Activated naive CD8-positive, alpha-beta T cell treated with anti-CD3 and anti-CD28 coated beads, Interleukin-2, amount 10 ng/mL, durations not matched to agents 7 days and 5 days (primary cell): ENCODE measurements at regions not wholly inside any gene's neighbourhood (a gene's known extent, or its start where the extent isn't known, plus 50 kb on each side); places are given as distances from the start of the nearest gene placed in this dataset.
"Not testable (repeated sequence)": the region's sequence is repeated elsewhere in the genome, so short reads cannot be mapped to it uniquely, and the experiment has no call there.

ENCODE experiments used
- ATAC-seq: fragments of 150-1000 bp; cut with Tn5 transposase; one replicate; pipeline ENCODE4 v1.10.0; 2021; ENCODE audit warnings: low read depth, moderate library complexity
- POLR2A ChIA-PET: fragments of 350-600 bp; sonication (Branson Sonifier 250); formaldehyde crosslinking; loops from one replicate; lab custom pipeline; 2021; ENCODE audit warnings: antibody characterized with exemption; lab: Charles Lee
- DNase-seq: peaks from one replicate; pipeline ENCODE4 v3.0.0; 2021
- H3K27ac Mint-ChIP-seq: one replicate; pipeline ENCODE4 v1.8.0; 2022; ENCODE audit warnings: mild to moderate bottlenecking, mixed read lengths
- H3K27me3 Mint-ChIP-seq: one replicate; pipeline ENCODE4 v1.8.0; 2022; ENCODE audit warnings: mild to moderate bottlenecking, moderate library complexity, mixed read lengths
- H3K36me3 Mint-ChIP-seq: one replicate; pipeline ENCODE4 v1.8.0; 2021; ENCODE audit warnings: mild to moderate bottlenecking, mixed read lengths
- H3K4me1 Mint-ChIP-seq: one replicate; pipeline ENCODE4 v1.8.0; 2021; ENCODE audit warnings: mixed read lengths
- H3K4me3 Mint-ChIP-seq: one replicate; pipeline ENCODE4 v1.8.0; 2022; ENCODE audit warnings: mild to moderate bottlenecking, moderate library complexity, mixed read lengths
- H3K9me3 Mint-ChIP-seq: one replicate; pipeline ENCODE4 v1.8.0; 2021; ENCODE audit warnings: mixed read lengths

- POLR2A ChIA-PET, H3K9me3 Mint-ChIP-seq, H3K27ac Mint-ChIP-seq, ATAC-seq, H3K27me3 Mint-ChIP-seq, DNase-seq, H3K4me3 Mint-ChIP-seq, H3K36me3 Mint-ChIP-seq, H3K4me1 Mint-ChIP-seq: not testable (repeated sequence)
Observed at GRCh38 chr12:116380740-116381139, 103.2 kb upstream of the MED13L start.

DNA sequence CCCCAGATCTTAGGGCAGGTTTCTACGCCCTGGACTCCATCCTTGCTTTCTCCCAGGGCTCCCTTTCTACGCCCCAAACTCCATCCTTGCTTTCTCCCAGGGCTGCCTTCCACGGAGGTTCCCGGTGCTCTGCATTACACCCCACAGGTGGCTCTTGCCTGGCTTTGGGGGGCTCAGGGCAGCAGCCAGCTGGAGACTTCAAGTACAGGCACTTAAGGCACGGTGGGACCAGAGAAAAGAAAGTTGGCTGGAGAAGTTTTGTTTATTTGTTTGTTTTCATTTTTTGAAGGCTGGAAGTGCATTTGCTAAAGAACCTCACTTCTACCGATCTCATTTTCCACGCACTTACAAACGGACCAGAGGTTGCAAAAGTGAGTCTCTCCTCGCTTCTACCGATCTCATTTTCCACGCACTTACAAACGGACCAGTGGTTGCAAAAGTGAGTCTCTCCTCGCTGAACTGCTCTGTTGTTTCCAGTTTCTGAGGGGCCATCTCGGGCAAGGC lies 103.8 kb upstream of the MED13L start:
- no peak for DNase-seq
- H3K4me1 Mint-ChIP-seq: peaks cover 9% of the 10 kb centered on the region
- no peaks in the 10 kb centered on the region for H3K36me3 Mint-ChIP-seq
- H3K4me3 Mint-ChIP-seq: no peak overlapping the region
- no peaks in the 10 kb centered on the region for H3K9me3 Mint-ChIP-seq
- H3K27ac Mint-ChIP-seq: no peak overlapping the region
- ATAC-seq: no peak
- peaks cover 3% of the 10 kb centered on the region for H3K27me3 Mint-ChIP-seq
- POLR2A ChIA-PET: no interaction called here

GRCh38 chr12:116381744-116382685 lies 104.5 kb upstream of the MED13L start:
- POLR2A ChIA-PET: no interaction called here
- Mint-ChIP-seq H3K9me3 (no peaks in the 10 kb centered on the region), H3K27me3 (peaks cover 5% of the 10 kb centered on the region)

GRCh38 chr12:116382686-116383530 lies 105.4 kb upstream of the MED13L start:
- Mint-ChIP-seq H3K36me3 (no peaks in the 10 kb centered on the region), H3K27ac (no peak overlapping the region), H3K4me3 (no peak overlapping the region), H3K9me3 (no peaks in the 10 kb centered on the region), H3K4me1 (peaks cover 9% of the 10 kb centered on the region), H3K27me3 (peaks cover 5% of the 10 kb centered on the region)
- DNase-seq (no peak), ATAC-seq (no peak)
- POLR2A ChIA-PET: no interaction called here

More at GRCh38 chr12:116381744-116382685, 104.5 kb upstream of the MED13L start:
- Mint-ChIP-seq H3K4me3 (no peak overlapping the region), H3K27ac (peak overlapping the region; percentile 35), H3K36me3 (no peaks in the 10 kb centered on the region), H3K4me1 (peaks cover 9% of the 10 kb centered on the region)
- DNase-seq: no peak
- no peak for ATAC-seq

DNA sequence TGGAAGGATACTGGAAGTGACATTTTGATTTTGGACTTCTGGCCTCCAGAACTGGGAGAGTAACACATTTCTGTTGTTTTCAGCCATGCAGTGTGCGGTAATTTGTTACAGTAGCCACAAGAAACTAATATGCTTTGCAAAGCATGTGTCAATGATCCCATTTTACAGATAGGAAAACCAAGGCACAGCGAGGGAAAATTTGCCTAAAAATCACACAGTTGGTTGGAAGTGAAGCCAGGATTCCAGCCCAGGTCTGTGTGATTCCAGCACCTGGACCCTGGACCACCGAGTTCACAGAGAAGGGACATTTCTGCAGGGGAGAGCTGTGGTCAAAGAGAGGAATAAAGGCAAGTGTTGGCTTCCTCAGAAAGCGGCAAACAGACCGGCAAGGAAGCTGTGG lies 106.7 kb upstream of the MED13L start:
- ATAC-seq (no peak), DNase-seq (no peak)
- H3K4me3 Mint-ChIP-seq: no peak overlapping the region
- H3K4me1 Mint-ChIP-seq: peaks cover 9% of the 10 kb centered on the region
- no peaks in the 10 kb centered on the region for H3K36me3 Mint-ChIP-seq
- H3K27me3 Mint-ChIP-seq: peaks cover 5% of the 10 kb centered on the region
- H3K9me3 Mint-ChIP-seq: no peaks in the 10 kb centered on the region
- POLR2A ChIA-PET: no interaction called here
- H3K27ac Mint-ChIP-seq: no peak overlapping the region

GRCh38 chr12:116384691-116385485 lies 107.4 kb upstream of the MED13L start:
- no peak overlapping the region for H3K27ac Mint-ChIP-seq
- ATAC-seq (peak; percentile 63), DNase-seq (no peak)
- H3K4me1 Mint-ChIP-seq: peaks cover 9% of the 10 kb centered on the region
- POLR2A ChIA-PET: interaction anchor here (0.6 to 1.3 kb wide), 3 partner anchors 26 to 289 kb away, joined by 3 to 6 read pairs (median 4); partner anchors contain the start of gene MED13L
- H3K27me3 Mint-ChIP-seq: peaks cover 5% of the 10 kb centered on the region
- no peaks in the 10 kb centered on the region for H3K36me3 Mint-ChIP-seq
- no peak overlapping the region for H3K4me3 Mint-ChIP-seq
- no peaks in the 10 kb centered on the region for H3K9me3 Mint-ChIP-seq

GRCh38 chr12:116385486-116386217 lies 108.2 kb upstream of the MED13L start:
- ATAC-seq: no peak
- Mint-ChIP-seq H3K4me3 (no peak overlapping the region), H3K4me1 (peaks cover 9% of the 10 kb centered on the region), H3K27ac (no peak overlapping the region), H3K9me3 (no peaks in the 10 kb centered on the region), H3K36me3 (no peaks in the 10 kb centered on the region), H3K27me3 (peaks cover 9% of the 10 kb centered on the region)
- POLR2A ChIA-PET: interaction anchor here (1.3 kb wide), 1 partner anchor 108 kb away, joined by 6 read pairs; the partner anchor contains the start of gene MED13L
- DNase-seq: no peak

GRCh38 chr12:116389326-116389725 lies 111.8 kb upstream of the MED13L start:
- H3K36me3 Mint-ChIP-seq: no peaks in the 10 kb centered on the region
- no peaks in the 10 kb centered on the region for H3K9me3 Mint-ChIP-seq
- peaks cover 9% of the 10 kb centered on the region for H3K27me3 Mint-ChIP-seq
- H3K27ac Mint-ChIP-seq: no peak overlapping the region
- POLR2A ChIA-PET: no interaction called here
- ATAC-seq (no peak), DNase-seq (no peak)
- peaks cover 8% of the 10 kb centered on the region for H3K4me1 Mint-ChIP-seq
- H3K4me3 Mint-ChIP-seq: no peak overlapping the region

- DNase-seq (no peak), ATAC-seq (no peak)
- no peak overlapping the region for H3K27ac Mint-ChIP-seq
- peaks cover 10% of the 10 kb centered on the region for H3K27me3 Mint-ChIP-seq
- no peaks in the 10 kb centered on the region for H3K9me3 Mint-ChIP-seq
- POLR2A ChIA-PET: no interaction called here
- H3K36me3 Mint-ChIP-seq: no peaks in the 10 kb centered on the region
- H3K4me3 Mint-ChIP-seq: no peak overlapping the region
- peaks cover 6% of the 10 kb centered on the region for H3K4me1 Mint-ChIP-seq
Observed at GRCh38 chr12:116389990-116390389, 112.5 kb upstream of the MED13L start.

DNA sequence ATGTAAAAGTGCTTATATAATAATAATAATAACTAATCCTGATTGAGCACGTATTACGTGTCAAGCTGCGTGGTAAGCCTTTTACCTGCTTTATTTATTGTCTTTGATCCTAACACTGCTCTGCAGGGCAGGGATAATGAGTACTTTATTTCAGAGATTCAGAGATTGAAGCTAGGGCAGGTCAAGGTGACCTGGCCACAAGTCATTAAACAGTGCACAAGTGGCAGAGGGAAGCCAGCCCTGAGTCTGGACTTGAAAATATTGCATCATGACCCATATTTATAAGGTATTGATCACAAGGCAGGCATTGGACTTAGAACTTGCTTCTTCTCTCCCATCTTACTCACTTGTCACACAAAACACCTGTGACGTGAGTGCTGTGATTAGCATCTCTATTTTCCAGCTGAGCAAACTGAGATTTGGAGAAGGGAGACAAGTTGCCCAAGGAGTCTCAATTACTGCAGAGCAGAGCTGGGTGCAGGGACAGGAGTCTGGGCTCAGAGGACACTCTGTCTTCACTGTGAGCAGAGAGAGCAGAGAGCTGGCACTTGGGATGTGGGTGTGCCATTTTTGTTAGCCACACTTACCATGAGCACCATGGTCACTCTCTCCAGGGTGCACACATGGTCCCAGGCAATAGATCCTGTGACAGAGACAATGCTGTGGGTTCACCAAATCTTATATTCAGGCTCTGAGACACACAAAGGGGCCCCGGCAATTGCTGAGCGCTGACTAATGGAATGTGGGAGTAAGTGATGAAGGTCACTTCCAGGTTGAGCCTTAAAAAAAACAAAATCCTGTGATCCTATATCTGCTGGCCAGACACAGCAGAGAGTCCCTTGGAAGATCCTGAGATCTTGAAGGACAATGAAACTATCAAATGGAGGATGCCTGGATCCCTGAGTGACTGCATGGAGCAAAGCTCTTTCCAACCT lies 113.2 kb upstream of the MED13L start:
- POLR2A ChIA-PET: no interaction called here
- peaks cover 10% of the 10 kb centered on the region for H3K27me3 Mint-ChIP-seq
- H3K27ac Mint-ChIP-seq: no peak overlapping the region
- DNase-seq (no peak), ATAC-seq (no peak)
- no peaks in the 10 kb centered on the region for H3K36me3 Mint-ChIP-seq
- no peak overlapping the region for H3K4me3 Mint-ChIP-seq
- H3K4me1 Mint-ChIP-seq: peaks cover 4% of the 10 kb centered on the region
- no peaks in the 10 kb centered on the region for H3K9me3 Mint-ChIP-seq

GRCh38 chr12:116391501-116391900 lies 114.0 kb upstream of the MED13L start:
- Mint-ChIP-seq H3K36me3 (no peaks in the 10 kb centered on the region), H3K9me3 (no peaks in the 10 kb centered on the region), H3K4me3 (no peak overlapping the region), H3K27me3 (peaks cover 10% of the 10 kb centered on the region), H3K4me1 (peaks cover 4% of the 10 kb centered on the region), H3K27ac (no peak overlapping the region)
- no peak for DNase-seq
- POLR2A ChIA-PET: no interaction called here
- ATAC-seq: no peak
